Nephron (organoid): ENCODE measurements at regions not wholly inside any gene's neighbourhood (a gene's known extent, or its start where the extent isn't known, plus 50 kb on each side); places are given as distances from the start of the nearest gene placed in this dataset.

ENCODE experiments used
- H3K27ac Mint-ChIP-seq, 3 experiments: 2 replicates each; pipeline ENCODE4 v1.8.0; 2020; ENCODE audit warnings: mixed read lengths in 3 of 3, mild to moderate bottlenecking in 2 of 3, moderate library complexity in 1 of 3
- H3K27me3 Mint-ChIP-seq: 2 replicates; pipeline ENCODE4 v1.8.0; 2021; ENCODE audit warnings: low read depth, mild to moderate bottlenecking, moderate library complexity, mixed read lengths
- H3K36me3 Mint-ChIP-seq: 2 replicates; pipeline ENCODE4 v1.8.0; 2020; ENCODE audit warnings: low read depth, mixed read lengths
- H3K4me1 Mint-ChIP-seq: 2 replicates; pipeline ENCODE4 v1.8.0; 2020; ENCODE audit warnings: mixed read lengths
- H3K4me3 Mint-ChIP-seq, 3 experiments: 2 replicates each; pipeline ENCODE4 v1.8.0; 2020; ENCODE audit warnings: mild to moderate bottlenecking in 3 of 3, mixed read lengths in 3 of 3, moderate library complexity in 2 of 3
- H3K9me3 Mint-ChIP-seq: 2 replicates; pipeline ENCODE4 v1.8.0; 2020; ENCODE audit warnings: mixed read lengths
- TF ChIP-seq, protein P1 (sequence below), 3 experiments: fragments of 200-600 bp; sonication (generic); IDR thresholded peaks; one replicate each; pipeline ENCODE4 v1.5.0; 2021; ENCODE audit warnings: antibody characterized with exemption in 3 of 3; ENCODE audit not compliant: unreplicated experiment in 3 of 3

DNA sequence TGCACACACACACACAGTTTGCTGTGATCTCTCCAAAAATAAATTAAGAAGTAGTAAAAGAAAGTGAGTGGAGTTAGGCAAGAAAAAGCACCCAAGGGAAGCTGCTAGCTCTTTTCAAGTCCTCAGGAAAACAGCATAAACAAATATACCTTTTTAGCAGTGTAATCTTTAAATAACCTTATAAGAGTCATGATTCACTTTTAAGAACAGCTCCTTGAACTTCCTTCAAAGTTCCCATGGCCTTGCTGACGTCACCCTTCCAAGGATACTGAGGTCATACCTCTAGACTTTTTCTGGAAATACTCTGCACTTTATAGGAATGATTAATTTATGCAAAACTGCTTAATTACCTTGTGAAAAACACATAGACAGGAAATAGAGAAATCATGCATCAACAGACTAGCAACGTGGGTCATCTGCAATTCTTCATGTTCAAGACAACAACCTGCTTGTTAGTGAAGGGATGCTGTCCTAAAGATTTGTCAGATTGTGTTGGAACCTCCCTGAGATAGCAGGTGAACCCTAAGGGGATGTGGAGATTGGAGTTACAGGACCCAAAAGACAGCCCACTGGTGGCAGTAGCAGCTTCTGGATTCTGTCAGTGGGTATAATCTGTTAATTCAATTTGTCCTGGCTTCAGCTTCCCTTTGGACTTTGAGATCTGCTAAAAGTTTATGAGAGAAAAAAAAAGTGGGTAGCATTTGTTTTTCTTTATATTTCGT, 229.0 kb downstream of the ELAVL2 start:
- H3K9me3 Mint-ChIP-seq: no peaks in the 10 kb centered on the region
- TF ChIP-seq, protein P1, sequence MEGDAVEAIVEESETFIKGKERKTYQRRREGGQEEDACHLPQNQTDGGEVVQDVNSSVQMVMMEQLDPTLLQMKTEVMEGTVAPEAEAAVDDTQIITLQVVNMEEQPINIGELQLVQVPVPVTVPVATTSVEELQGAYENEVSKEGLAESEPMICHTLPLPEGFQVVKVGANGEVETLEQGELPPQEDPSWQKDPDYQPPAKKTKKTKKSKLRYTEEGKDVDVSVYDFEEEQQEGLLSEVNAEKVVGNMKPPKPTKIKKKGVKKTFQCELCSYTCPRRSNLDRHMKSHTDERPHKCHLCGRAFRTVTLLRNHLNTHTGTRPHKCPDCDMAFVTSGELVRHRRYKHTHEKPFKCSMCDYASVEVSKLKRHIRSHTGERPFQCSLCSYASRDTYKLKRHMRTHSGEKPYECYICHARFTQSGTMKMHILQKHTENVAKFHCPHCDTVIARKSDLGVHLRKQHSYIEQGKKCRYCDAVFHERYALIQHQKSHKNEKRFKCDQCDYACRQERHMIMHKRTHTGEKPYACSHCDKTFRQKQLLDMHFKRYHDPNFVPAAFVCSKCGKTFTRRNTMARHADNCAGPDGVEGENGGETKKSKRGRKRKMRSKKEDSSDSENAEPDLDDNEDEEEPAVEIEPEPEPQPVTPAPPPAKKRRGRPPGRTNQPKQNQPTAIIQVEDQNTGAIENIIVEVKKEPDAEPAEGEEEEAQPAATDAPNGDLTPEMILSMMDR (IDR thresholded peaks at IDR 0.05; ENCODE audit: unreplicated experiment in 3 of 3): no peak
- no peaks in the 10 kb centered on the region for H3K36me3 Mint-ChIP-seq
- no peak overlapping the region for H3K27ac Mint-ChIP-seq
- no peaks in the 10 kb centered on the region for H3K4me1 Mint-ChIP-seq
- H3K27me3 Mint-ChIP-seq: no peaks in the 10 kb centered on the region
- H3K4me3 Mint-ChIP-seq: no peak overlapping the region

DNA sequence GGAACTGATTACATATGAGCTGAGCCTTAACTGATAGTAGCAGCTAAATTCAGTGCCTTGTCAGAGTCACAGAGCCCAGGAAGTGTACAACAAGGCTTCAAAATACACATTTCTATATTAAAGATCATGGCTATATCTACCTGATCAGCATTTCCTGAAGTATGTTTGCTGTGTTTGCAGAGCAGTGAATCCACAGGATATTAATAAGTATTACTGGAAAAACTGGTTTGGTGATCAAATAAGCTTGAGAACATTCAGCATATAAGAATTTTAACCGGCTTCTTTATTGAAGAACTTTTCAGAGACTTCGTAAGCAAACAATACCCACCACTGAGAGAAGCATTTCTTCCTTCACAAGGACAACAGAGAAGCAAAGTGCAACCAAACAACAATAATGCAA, 227.0 kb downstream of the ELAVL2 start:
- Mint-ChIP-seq H3K27ac (no peak overlapping the region), H3K36me3 (no peaks in the 10 kb centered on the region), H3K9me3 (no peaks in the 10 kb centered on the region), H3K4me1 (no peaks in the 10 kb centered on the region), H3K27me3 (no peaks in the 10 kb centered on the region), H3K4me3 (no peak overlapping the region)
- TF ChIP-seq, protein P1 (IDR thresholded peaks at IDR 0.05; ENCODE audit: unreplicated experiment in 3 of 3): no peak

DNA sequence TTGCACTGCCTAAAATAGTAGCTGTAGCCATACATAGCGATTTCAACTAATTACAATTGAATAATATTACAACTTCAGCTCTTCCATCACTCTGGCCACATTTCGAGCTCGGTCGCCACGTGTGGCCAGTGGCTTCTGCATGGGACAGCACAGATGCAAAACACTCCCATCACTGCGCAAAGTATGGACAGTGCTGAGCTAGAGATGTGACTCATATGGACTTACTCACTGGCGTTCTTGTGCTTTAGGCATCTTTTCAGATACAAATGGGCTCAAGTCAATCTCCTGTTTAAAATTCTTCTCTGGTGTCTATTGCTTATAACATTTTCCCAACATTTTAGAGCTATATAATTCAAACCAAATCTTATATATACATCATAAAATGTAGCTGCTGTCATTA, 222.7 kb downstream of the ELAVL2 start:
- no peaks in the 10 kb centered on the region for H3K36me3 Mint-ChIP-seq
- no peak overlapping the region for H3K4me3 Mint-ChIP-seq
- no peak overlapping the region for H3K27ac Mint-ChIP-seq
- no peaks in the 10 kb centered on the region for H3K4me1 Mint-ChIP-seq
- H3K9me3 Mint-ChIP-seq: no peaks in the 10 kb centered on the region
- TF ChIP-seq, protein P1 (IDR thresholded peaks at IDR 0.05; ENCODE audit: unreplicated experiment in 3 of 3): no peak
- no peaks in the 10 kb centered on the region for H3K27me3 Mint-ChIP-seq

DNA sequence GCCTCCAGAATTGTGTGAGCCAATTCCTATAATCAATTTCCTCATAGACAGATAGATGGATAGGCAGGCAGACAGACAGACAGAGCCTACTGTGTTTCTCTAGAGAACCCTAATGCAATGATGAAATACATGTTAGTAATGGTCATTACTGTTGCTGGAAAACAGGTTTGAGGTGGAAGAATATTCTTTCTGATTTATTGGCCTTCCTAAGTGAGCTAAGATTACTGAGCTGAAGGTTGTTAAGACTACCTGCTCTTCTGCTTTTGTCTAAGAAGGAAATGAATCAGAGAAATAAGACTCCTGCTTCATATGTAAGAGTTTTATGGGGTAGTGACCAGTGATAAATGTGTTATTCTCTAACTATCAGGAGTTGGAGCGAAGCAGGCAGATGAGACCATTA, 219.9 kb downstream of the ELAVL2 start:
- TF ChIP-seq, protein P1 (IDR thresholded peaks at IDR 0.05; ENCODE audit: unreplicated experiment in 3 of 3): no peak
- H3K27ac Mint-ChIP-seq: no peak overlapping the region
- H3K27me3 Mint-ChIP-seq: no peaks in the 10 kb centered on the region
- H3K4me3 Mint-ChIP-seq: no peak overlapping the region
- H3K9me3 Mint-ChIP-seq: no peaks in the 10 kb centered on the region
- no peaks in the 10 kb centered on the region for H3K36me3 Mint-ChIP-seq
- no peaks in the 10 kb centered on the region for H3K4me1 Mint-ChIP-seq

DNA sequence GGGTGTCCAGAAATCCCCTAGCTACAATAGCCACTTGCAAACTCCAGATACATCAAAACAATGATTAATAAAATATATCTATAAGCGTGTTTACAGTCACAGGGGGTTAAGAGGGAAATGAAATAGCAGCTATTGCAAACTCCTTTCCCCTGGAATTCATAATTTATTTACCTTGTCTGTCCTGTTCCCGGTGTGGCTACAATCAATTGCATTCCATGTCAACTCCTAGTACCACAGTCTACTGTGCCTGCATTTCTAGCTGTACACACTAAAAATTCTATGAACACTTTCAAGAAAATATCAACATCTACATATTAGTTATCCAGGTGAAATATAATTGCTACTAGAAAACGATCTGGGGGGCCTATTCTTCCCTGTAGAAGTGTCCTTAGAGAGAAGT, 217.6 kb downstream of the ELAVL2 start:
- H3K4me3 Mint-ChIP-seq: no peak overlapping the region
- no peaks in the 10 kb centered on the region for H3K9me3 Mint-ChIP-seq
- H3K27ac Mint-ChIP-seq: no peak overlapping the region
- no peaks in the 10 kb centered on the region for H3K36me3 Mint-ChIP-seq
- H3K27me3 Mint-ChIP-seq: no peaks in the 10 kb centered on the region
- TF ChIP-seq, protein P1 (IDR thresholded peaks at IDR 0.05; ENCODE audit: unreplicated experiment in 3 of 3): no peak
- H3K4me1 Mint-ChIP-seq: peaks cover 12% of the 10 kb centered on the region

DNA sequence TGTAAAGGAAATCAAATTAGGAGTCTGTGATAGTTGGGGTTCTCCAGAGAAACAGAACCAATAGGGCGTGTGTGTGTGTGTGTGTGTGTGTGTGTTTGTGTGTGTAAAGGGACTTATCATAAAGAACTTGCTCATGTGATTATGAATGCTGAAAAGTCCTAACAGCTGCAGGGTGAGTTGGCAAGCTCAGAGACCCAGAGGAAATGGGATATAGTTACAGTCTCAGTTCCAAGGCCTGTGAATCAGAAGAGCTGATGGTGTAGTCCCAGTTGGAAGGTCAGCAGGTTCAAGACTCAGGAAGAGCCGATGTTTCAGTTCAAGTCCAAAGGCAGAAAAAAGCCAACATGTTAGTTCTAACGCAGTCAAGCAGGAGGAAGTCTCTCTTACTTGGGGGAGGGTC, 214.2 kb downstream of the ELAVL2 start:
- H3K36me3 Mint-ChIP-seq: no peaks in the 10 kb centered on the region
- peak overlapping the region in 1 of 3 experiments; percentile 22 for H3K4me3 Mint-ChIP-seq
- no peaks in the 10 kb centered on the region for H3K27me3 Mint-ChIP-seq
- peak overlapping the region in 2 of 3 experiments; percentile 20 to 43 for H3K27ac Mint-ChIP-seq
- TF ChIP-seq, protein P1 (IDR thresholded peaks at IDR 0.05; ENCODE audit: unreplicated experiment in 3 of 3): no peak
- H3K9me3 Mint-ChIP-seq: no peaks in the 10 kb centered on the region
- H3K4me1 Mint-ChIP-seq: peaks cover 12% of the 10 kb centered on the region
